Neural progenitor cell (in vitro differentiated cells): ENCODE measurements at regions not wholly inside any gene's neighbourhood (a gene's known extent, or its start where the extent isn't known, plus 50 kb on each side); places are given as distances from the start of the nearest gene placed in this dataset.

Experiments
- EZH2 ChIP-seq: fragments of 200-600 bp; sonication (generic); IDR thresholded peaks from 2 replicates; pipeline ENCODE4 v1.6.1; 2017; ENCODE audit warnings: antibody characterized with exemption, mild to moderate bottlenecking, moderate library complexity
- EZH2phosphoT487 ChIP-seq: fragments of 200-600 bp; sonication (generic); IDR thresholded peaks from 2 replicates; pipeline ENCODE4 v1.6.1; 2017; ENCODE audit warnings: antibody characterized with exemption
- TF ChIP-seq, protein P1 (sequence below): fragments of 200-600 bp; sonication (generic); IDR thresholded peaks from 2 replicates; pipeline ENCODE4 v1.5.1; 2017; ENCODE audit warnings: antibody characterized with exemption, mild to moderate bottlenecking

GRCh38 chr6:4575714-4576113, 200.5 kb upstream of the CDYL start:
- TF ChIP-seq, protein P1, sequence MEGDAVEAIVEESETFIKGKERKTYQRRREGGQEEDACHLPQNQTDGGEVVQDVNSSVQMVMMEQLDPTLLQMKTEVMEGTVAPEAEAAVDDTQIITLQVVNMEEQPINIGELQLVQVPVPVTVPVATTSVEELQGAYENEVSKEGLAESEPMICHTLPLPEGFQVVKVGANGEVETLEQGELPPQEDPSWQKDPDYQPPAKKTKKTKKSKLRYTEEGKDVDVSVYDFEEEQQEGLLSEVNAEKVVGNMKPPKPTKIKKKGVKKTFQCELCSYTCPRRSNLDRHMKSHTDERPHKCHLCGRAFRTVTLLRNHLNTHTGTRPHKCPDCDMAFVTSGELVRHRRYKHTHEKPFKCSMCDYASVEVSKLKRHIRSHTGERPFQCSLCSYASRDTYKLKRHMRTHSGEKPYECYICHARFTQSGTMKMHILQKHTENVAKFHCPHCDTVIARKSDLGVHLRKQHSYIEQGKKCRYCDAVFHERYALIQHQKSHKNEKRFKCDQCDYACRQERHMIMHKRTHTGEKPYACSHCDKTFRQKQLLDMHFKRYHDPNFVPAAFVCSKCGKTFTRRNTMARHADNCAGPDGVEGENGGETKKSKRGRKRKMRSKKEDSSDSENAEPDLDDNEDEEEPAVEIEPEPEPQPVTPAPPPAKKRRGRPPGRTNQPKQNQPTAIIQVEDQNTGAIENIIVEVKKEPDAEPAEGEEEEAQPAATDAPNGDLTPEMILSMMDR = no peak
- TF ChIP-seq EZH2 (no peak), EZH2phosphoT487 (no peak)
